Esophagus squamous epithelium (tissue), 4 donors: ENCODE measurements at regions not wholly inside any gene's neighbourhood (a gene's known extent, or its start where the extent isn't known, plus 50 kb on each side); places are given as distances from the start of the nearest gene placed in this dataset.

Source experiments
- POLR2A ChIP-seq, 4 donors: fragments of 450-650 bp; IDR thresholded peaks; one replicate each; pipeline ENCODE4 v1.6.1; 2017; ENCODE audit warnings: antibody characterized with exemption in 4 of 4, mild to moderate bottlenecking in 4 of 4, moderate library complexity in 3 of 4
- TF ChIP-seq, protein P1 (sequence below), 6 experiments: fragments of 450-650 bp in 4 of 6; fragments of 200-600 bp in 2 of 6; sonication (generic) in 2 of 6; IDR thresholded peaks; one replicate each; pipeline ENCODE4 v1.5.1; 2016 to 2019; ENCODE audit warnings: antibody characterized with exemption in 6 of 6, mild to moderate bottlenecking in 4 of 6, moderate library complexity in 4 of 6

DNA sequence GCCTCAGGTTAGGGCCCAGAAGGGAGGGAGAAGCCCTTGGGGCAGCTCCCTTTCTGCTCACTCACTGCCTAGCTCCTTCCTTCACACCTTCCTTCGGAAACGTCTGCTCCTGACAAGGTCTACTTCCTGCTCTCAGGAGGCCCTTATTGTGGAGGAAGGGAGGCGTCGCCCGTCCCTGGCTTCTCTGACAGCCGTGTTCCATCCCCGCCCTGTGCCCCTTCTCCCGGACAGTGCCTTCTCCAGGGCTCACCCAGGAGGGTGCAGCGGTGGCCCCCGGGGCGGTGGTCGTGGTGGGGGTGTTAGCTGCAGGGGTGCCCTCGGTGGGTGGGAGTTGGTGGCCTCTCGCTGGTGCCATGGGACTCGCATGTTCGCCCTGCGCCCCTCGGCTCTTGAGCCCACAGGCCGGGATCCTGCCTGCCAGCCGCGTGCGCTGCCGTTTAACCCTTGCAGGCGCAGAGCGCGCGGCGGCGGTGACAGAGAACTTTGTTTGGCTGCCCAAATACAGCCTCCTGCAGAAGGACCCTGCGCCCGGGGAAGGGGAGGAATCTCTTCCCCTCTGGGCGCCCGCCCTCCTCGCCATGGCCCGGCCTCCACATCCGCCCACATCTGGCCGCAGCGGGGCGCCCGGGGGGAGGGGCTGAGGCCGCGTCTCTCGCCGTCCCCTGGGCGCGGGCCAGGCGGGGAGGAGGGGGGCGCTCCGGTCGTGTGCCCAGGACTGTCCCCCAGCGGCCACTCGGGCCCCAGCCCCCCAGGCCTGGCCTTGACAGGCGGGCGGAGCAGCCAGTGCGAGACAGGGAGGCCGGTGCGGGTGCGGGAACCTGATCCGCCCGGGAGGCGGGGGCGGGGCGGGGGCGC, 231.9 kb downstream of the SEC14L1 start:
- TF ChIP-seq, protein P1, sequence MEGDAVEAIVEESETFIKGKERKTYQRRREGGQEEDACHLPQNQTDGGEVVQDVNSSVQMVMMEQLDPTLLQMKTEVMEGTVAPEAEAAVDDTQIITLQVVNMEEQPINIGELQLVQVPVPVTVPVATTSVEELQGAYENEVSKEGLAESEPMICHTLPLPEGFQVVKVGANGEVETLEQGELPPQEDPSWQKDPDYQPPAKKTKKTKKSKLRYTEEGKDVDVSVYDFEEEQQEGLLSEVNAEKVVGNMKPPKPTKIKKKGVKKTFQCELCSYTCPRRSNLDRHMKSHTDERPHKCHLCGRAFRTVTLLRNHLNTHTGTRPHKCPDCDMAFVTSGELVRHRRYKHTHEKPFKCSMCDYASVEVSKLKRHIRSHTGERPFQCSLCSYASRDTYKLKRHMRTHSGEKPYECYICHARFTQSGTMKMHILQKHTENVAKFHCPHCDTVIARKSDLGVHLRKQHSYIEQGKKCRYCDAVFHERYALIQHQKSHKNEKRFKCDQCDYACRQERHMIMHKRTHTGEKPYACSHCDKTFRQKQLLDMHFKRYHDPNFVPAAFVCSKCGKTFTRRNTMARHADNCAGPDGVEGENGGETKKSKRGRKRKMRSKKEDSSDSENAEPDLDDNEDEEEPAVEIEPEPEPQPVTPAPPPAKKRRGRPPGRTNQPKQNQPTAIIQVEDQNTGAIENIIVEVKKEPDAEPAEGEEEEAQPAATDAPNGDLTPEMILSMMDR (IDR thresholded peaks at IDR 0.05) = no peak
- peak in 1 of 4 donors; percentile 11 for TF ChIP-seq POLR2A (IDR thresholded peaks at IDR 0.05)
